HG03064 (cell line): ENCODE measurements at regions not wholly inside any gene's neighbourhood (a gene's known extent, or its start where the extent isn't known, plus 50 kb on each side); places are given as distances from the start of the nearest gene placed in this dataset.
"Not testable (repeated sequence)": the region's sequence is repeated elsewhere in the genome, so short reads cannot be mapped to it uniquely, and the experiment has no call there.

ENCODE experiments used
- ATAC-seq: cut with Tn5 transposase; IDR thresholded peaks from one replicate; pipeline ENCODE4 v1.9.1; 2021; ENCODE audit warnings: low read depth; ENCODE audit not compliant: unreplicated experiment

- ATAC-seq, result no peak
Observed at GRCh38 chr16:60091529-60091928, 1357.4 kb upstream of the GOT2 start.

DNA sequence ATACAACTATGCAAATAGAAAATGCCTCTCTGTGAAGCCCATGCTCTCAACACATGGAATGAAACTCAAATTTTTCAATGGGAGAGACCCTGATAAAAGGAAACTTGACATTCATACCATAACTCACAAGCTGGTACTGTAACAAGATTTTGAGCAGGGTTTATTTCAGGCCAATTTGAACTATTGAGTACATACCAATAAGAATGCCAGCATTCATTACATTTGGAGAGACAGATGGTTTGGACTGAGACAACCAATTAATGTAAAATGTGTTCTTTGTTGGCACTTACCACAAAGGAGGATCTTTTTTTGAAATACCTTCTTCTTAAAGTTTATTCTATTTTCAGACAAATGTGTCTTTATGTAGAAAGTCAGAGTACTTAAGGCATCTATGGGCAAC lies 1357.0 kb upstream of the GOT2 start:
- no peak for ATAC-seq

- ATAC-seq, result no peak
Observed at GRCh38 chr16:60087530-60087929, 1353.4 kb upstream of the GOT2 start.

- ATAC-seq, result not testable (repeated sequence)
Observed at GRCh38 chr16:60078819-60079218, 1344.7 kb upstream of the GOT2 start.

DNA sequence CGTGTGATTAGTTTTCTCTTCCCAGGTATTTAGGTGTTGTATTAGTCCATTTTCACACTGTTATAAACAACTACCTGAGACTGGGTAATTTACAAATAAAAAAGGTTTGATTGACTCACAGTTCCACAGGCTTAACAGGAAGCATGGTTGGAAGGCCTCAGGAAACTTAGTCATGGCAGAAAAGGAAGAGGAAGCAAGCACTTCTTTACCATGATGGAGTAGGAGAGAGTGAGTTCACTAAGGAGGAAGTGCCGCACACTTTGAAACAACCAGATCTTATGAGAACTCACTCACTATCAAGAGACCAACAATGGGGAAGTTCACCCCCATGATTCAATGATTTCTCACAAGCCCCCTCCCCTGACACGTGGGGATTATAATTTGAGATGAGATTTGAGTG lies 1343.7 kb upstream of the GOT2 start:
- ATAC-seq, result no peak

GRCh38 chr16:60074378-60074777 lies 1340.3 kb upstream of the GOT2 start:
- no peak for ATAC-seq

GRCh38 chr16:60073376-60073775 lies 1339.3 kb upstream of the GOT2 start:
- no peak for ATAC-seq

DNA sequence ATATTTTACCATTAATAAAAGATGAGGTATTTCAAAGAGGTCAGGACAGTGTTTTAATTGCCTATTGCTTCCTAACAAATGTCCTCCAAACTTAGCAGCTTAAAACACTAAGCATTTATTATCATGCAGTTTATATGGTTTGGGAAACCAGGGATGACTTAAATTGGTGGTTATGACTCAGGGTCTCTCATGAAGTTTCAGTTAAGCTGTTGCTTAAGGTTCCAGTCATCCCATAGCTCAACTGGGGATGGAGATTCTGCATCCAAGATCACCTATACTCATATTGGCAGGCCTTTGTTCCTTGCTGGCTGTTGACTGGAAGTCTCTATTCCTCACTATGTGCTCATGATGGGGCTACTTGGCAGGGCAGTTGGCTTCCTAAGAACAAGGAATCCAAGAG lies 1329.9 kb upstream of the GOT2 start:
- no peak for ATAC-seq

DNA sequence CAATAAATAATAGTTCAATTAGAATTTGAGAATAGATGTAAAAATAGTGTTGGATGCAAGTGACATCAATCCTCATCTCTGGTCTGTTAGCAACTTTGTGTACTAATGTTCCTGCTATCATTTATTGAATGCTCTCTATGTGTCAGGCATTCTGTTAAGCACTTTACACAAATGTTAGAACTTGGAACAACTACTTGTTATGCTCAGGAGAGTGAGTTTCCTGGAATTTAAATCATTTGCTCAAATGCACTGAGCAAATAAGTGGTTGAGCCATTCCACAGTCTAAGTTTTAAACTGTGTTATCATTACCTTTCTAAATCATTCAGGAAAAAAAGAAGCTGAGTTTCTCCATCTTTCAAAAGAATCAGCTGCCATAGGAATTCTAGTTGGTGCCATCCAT lies 1327.3 kb upstream of the GOT2 start:
- no peak for ATAC-seq

DNA sequence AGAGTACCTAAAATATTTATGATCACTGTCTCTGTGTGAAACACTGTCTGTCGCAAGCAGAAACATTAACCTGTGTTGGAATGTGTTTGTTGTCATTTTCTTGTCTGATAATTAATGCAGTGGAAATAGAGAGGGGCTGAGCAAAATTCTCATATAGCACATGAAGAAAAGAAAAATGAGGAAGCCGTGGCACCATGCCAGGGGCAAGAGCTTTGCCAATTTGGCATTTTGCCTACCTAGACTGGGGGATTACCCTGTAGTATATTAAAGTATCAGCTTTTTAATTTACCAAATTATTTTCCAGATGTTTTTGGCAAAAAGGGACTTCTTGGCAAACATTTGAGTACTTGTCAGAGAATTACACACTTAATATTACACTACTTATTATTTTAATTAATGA lies 1326.6 kb upstream of the GOT2 start:
- ATAC-seq, result no peak

GRCh38 chr16:60059141-60059540 lies 1325.0 kb upstream of the GOT2 start:
- ATAC-seq, result no peak

DNA sequence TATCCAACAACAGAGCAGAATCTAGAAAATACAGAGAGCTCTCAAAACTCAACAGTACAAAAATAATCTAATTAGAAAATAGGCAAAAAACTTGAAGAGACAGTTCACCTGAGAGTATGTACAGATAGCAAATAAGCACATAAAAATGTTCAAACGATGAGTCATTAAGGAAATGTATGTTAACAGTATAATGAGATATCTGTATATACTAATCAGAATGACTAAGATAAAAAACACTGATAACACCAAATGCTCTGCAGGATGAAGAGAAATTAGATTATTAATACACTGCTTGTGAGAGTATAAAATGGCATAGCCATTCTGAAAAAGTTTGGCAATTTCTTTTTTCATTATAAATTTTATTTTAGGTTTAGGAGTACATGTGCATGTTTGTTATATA lies 1307.6 kb upstream of the GOT2 start:
- ATAC-seq, result no peak

- ATAC-seq, result no peak
Observed at GRCh38 chr16:60031740-60032139, 1297.6 kb upstream of the GOT2 start.

DNA sequence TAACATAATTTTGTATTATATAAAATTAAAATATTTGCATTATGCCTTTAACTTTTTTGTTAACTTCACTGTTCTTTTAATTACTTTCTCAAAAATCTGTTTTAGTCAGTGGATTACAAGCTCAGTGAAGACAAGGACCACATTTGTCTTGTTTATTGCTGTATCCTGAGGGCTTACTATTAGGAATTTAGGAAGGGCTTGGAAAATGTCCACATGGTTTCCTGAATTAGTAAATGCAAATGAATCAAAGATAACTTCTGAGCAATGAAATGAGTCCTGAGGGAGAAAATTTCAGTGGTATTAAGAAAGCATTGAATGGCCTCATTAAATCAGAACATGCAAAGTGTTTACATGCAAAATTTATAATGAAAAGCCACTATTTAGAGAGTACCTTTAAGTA lies 1293.2 kb upstream of the GOT2 start:
- no peak for ATAC-seq

- no peak for ATAC-seq
Observed at GRCh38 chr16:60013076-60013475, 1279.0 kb upstream of the GOT2 start.

DNA sequence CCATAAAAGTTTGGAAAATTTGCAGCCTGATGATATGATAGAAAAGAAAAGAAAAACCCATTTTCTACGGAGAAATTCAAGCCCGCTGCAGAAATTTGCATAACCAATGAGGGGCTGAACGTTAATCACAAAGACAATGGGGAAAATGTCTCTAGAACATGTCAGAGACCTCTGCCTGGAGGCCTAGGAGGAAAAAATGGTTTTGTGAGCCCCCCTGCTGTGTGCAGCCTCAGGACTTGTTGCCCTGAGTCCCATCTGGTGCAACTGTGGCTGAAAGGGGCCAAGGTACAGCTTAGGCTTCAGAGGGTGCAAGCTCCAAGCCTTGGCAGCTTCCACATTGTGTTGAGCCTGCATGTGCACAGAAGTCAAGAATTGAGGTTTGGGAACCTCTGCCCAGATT lies 1267.4 kb upstream of the GOT2 start:
- ATAC-seq, result no peak

DNA sequence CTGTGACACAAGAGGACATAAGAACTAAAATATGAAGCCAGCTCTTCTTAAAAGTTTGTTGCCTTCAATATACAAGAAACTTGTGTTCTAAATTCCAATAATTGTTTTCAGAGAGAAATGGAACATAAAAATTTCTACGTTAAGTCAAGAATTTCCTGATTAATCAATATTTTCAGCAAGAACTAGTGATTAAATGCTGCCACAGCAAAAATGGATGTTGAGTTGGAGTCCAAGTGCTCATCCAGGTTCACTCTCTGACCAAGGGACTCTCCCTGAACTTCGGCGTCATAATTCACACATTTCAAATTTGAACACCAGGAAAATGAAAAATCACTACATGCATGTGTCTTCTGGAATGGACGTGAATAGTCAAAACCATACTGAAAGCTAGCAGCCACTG lies 1263.6 kb upstream of the GOT2 start:
- no peak for ATAC-seq

DNA sequence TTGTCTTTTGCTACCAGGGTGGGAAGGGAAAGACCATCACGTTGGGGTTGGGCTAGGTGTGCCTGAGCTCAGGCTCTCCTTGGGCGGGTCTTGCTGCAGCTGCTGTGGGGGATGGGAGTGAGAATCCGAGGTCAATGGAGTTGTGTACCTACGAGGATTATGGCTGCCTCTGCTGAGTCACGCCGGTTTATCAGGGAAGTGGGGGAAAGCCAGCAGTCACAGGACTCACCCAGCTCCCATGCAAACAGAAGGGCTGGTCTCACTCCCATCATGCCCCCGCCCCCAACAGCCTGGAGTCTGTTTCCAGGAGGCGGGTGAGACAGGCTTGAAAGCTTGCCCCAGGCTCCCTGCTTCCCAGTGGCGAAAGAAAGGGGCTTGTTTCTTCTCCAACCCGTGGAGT lies 1259.0 kb upstream of the GOT2 start:
- no peak for ATAC-seq

- ATAC-seq, result no peak
Observed at GRCh38 chr16:59991171-59991570, 1257.1 kb upstream of the GOT2 start.

DNA sequence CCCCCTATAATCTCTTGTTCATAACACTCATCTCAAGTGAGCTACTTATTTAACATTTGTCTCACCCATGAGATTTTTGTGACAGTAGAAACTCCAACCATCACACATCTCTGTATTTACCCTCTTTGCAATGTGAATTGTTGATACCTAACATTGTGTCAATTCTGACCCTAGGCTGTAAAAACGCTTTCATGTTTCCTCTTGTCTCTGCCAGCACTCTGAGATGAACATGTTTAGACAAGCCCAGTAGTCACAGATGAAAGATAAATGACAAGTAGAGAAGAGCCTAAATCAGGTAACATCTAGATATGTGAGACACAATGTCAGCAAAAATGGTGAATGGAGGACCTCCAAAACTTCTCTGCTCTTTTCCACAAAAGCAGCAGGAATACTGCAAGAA lies 1254.5 kb upstream of the GOT2 start:
- no peak for ATAC-seq

- ATAC-seq, result no peak
Observed at GRCh38 chr16:59975953-59976352, 1241.8 kb upstream of the GOT2 start.

DNA sequence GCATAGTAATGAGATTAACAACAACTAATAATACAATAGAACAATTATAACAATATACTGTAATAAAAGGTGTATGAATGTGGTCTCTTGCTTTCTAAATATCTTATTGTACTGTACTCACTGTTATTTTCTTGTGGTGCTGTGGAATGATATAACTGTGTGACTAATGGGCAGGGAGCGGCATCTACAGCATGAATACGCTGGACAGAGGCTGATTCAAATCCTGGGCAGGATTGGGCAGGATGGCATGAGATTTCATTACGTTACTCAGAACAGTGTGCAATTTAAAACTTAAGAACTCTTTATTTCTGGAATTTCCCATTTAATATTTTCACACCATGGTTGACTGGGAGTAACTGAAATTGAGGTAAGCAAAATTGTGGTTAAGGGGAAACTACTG lies 1239.8 kb upstream of the GOT2 start:
- ATAC-seq, result no peak

DNA sequence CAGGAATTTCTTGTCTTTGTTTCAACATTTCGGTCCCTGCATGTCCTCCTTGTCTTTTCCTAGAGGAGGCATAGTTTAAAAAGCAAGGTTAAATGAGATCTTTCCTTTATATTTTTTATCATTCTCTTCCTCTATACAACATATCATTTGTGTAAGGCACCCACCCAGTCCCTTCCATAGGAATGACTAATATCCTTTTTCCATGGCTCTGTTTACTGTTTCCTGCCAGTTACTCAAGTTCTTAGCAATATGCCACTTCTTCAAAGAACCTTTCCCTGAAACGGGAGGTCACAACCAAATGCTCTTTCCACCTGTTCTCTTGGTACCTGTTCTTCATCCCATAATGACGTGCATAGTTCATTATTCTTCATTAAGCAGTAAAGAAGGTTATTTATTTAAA lies 1237.1 kb upstream of the GOT2 start:
- no peak for ATAC-seq
